Psoas muscle (tissue), 7 donors: ENCODE measurements at regions not wholly inside any gene's neighbourhood (a gene's known extent, or its start where the extent isn't known, plus 50 kb on each side); places are given as distances from the start of the nearest gene placed in this dataset.

Experiments
- ATAC-seq, 4 donors: fragments of 200-7000 bp; cut with Tn5 transposase; one replicate each; pipeline ENCODE4 v1.9.1; 2020; ENCODE audit warnings: moderate library complexity in 3 of 4, mild to moderate bottlenecking in 2 of 4
- DNase-seq, 2 donors: peaks; one replicate each; pipeline ENCODE4 v3.0.0-alpha.2; 2020
- H3K27ac ChIP-seq: fragments of 200-600 bp; one replicate; pipeline ENCODE4 v1.8.0; 2022
- H3K27me3 ChIP-seq, 3 donors: fragments of 200-600 bp in 1 of 3; one replicate each; pipeline versions ENCODE4 v1.6.1 to v1.8.0; 2013 to 2022; ENCODE audit warnings: low read length in 2 of 3, mild to moderate bottlenecking in 2 of 3, moderate library complexity in 1 of 3; ENCODE audit not compliant: insufficient read depth in 3 of 3
- H3K36me3 ChIP-seq, 2 donors: fragments of 200-600 bp in 1 of 2; one replicate each; pipeline versions ENCODE4 v1.6.1 to v1.8.0; 2013 to 2022; ENCODE audit warnings: low read depth in 1 of 2, mild to moderate bottlenecking in 1 of 2, moderate library complexity in 1 of 2; ENCODE audit not compliant: insufficient read depth in 1 of 2
- H3K4me1 ChIP-seq: fragments of 200-600 bp; one replicate; pipeline ENCODE4 v1.8.0; 2022
- H3K4me3 ChIP-seq: fragments of 200-600 bp; one replicate; pipeline ENCODE4 v1.8.0; 2022; ENCODE audit warnings: mild to moderate bottlenecking
- H3K9me3 ChIP-seq: fragments of 200-600 bp; one replicate; pipeline ENCODE4 v1.8.0; 2022
- WGBS, 3 donors: extraction: QIAGEN DNeasy Blood & Tissue Kit; methylation state at CpG; one replicate each; pipeline versions ENCODE4 v1.1.6 to v1.1.7; 2013; 5-methylcytosine and 5-hydroxymethylcytosine counted together
- intact Hi-C, 2 donors: fragments of 100-400 bp; cut with DNase I; formaldehyde crosslinking; loops; one replicate each; pipeline versions ENCODE4 v1.11.0 to v1.14.2; 2022
- TF ChIP-seq, protein P1 (sequence below): fragments of 200-600 bp; IDR thresholded peaks from one replicate; pipeline ENCODE4 v1.8.0; 2022; ENCODE audit warnings: antibody characterized with exemption
- donor health status: healthy with polysubstance abuse.
- donor health status: DM: no; HTN: no; CAD: no; lungs with moderate emphysema.
- donor health status: Bipolar disorder and iron deficiency.
- donor health status: healthy.
- donor health status: DM: yes; HTN: yes; CAD: no.
- donor health status: DM: no; HTN: no; CAD: no.
- donor health status: DM: yes; HTN: yes; CAD: no.

- H3K9me3 ChIP-seq, result no peaks in the 10 kb centered on the region
- H3K27me3 ChIP-seq, result no peaks in the 10 kb centered on the region
- H3K4me1 ChIP-seq, result no peaks in the 10 kb centered on the region
- TF ChIP-seq, protein P1, sequence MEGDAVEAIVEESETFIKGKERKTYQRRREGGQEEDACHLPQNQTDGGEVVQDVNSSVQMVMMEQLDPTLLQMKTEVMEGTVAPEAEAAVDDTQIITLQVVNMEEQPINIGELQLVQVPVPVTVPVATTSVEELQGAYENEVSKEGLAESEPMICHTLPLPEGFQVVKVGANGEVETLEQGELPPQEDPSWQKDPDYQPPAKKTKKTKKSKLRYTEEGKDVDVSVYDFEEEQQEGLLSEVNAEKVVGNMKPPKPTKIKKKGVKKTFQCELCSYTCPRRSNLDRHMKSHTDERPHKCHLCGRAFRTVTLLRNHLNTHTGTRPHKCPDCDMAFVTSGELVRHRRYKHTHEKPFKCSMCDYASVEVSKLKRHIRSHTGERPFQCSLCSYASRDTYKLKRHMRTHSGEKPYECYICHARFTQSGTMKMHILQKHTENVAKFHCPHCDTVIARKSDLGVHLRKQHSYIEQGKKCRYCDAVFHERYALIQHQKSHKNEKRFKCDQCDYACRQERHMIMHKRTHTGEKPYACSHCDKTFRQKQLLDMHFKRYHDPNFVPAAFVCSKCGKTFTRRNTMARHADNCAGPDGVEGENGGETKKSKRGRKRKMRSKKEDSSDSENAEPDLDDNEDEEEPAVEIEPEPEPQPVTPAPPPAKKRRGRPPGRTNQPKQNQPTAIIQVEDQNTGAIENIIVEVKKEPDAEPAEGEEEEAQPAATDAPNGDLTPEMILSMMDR, result no peak
- no peak for DNase-seq
- H3K27ac ChIP-seq, result no peak overlapping the region
- no peak overlapping the region for H3K4me3 ChIP-seq
- no peaks in the 10 kb centered on the region for H3K36me3 ChIP-seq
- 77 to 82% (median 78%) methylated on average over 3 of the region's 3 CpGs for WGBS, 3 donors
- ATAC-seq, result no peak
- intact Hi-C loops, result no loop called here
These were observed 150.0 kb downstream of the NFKBIZ start for GRCh38 chr3:101999177-101999779.

- intact Hi-C loops, result no loop called here
- TF ChIP-seq, protein P1, result no peak
These were observed 151.4 kb downstream of the NFKBIZ start for GRCh38 chr3:102000620-102001209.

DNA sequence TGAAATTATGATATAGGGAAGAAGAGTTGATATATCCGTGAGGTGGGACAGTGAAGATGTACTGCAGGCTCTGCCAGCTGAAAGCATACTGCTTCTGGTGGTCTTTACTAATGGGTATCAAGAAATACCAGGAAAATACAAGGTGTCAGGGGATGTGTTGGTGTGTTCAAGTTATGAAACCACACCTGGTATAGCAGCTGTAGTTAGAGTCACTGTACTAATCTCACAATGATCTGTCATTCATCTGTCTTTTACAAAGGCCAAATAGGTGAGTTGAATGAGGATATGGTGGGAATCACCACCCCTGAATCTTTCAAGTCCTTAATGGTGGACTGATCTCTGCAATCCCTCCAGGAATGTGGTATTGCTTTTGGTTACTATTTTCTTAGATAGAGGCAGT, 152.7 kb downstream of the NFKBIZ start:
- TF ChIP-seq, protein P1, result no peak
- WGBS, 3 donors, result 89 to 100% (median 98%) methylated on average over 1 of the region's 1 CpG
- intact Hi-C loops, result no loop called here

More at GRCh38 chr3:102000620-102001209, 151.4 kb downstream of the NFKBIZ start:
- no peaks in the 10 kb centered on the region for H3K36me3 ChIP-seq
- no peaks in the 10 kb centered on the region for H3K4me1 ChIP-seq
- DNase-seq (no peak), ATAC-seq (no peak)
- H3K27ac ChIP-seq, result no peak overlapping the region
- H3K9me3 ChIP-seq, result no peaks in the 10 kb centered on the region
- no peak overlapping the region for H3K4me3 ChIP-seq
- no peaks in the 10 kb centered on the region for H3K27me3 ChIP-seq
- WGBS, 3 donors, result 71 to 77% (median 74%) methylated on average over 3 of the region's 3 CpGs

GRCh38 chr3:102004561-102004960, 155.2 kb downstream of the NFKBIZ start:
- DNase-seq (no peak), ATAC-seq (no peak)
- H3K36me3 ChIP-seq, result no peaks in the 10 kb centered on the region
- H3K4me1 ChIP-seq, result no peaks in the 10 kb centered on the region
- 72 to 87% (median 81%) methylated on average over 2 of the region's 2 CpGs for WGBS, 3 donors
- H3K27ac ChIP-seq, result no peak overlapping the region
- TF ChIP-seq, protein P1, result no peak
- H3K9me3 ChIP-seq, result no peaks in the 10 kb centered on the region
- H3K27me3 ChIP-seq, result no peaks in the 10 kb centered on the region
- no peak overlapping the region for H3K4me3 ChIP-seq
- intact Hi-C loops, result no loop called here

More for the DNA sequence above, 152.7 kb downstream of the NFKBIZ start:
- ATAC-seq (no peak), DNase-seq (no peak)
- Histone ChIP-seq H3K4me1 (no peaks in the 10 kb centered on the region), H3K27me3 (no peaks in the 10 kb centered on the region), H3K36me3 (no peaks in the 10 kb centered on the region), H3K4me3 (no peak overlapping the region), H3K27ac (no peak overlapping the region), H3K9me3 (no peaks in the 10 kb centered on the region)

- H3K9me3 ChIP-seq, result no peaks in the 10 kb centered on the region
- H3K27ac ChIP-seq, result no peak overlapping the region
- DNase-seq (no peak), ATAC-seq (no peak)
- TF ChIP-seq, protein P1, result no peak
- no peaks in the 10 kb centered on the region for H3K36me3 ChIP-seq
- H3K27me3 ChIP-seq, result no peaks in the 10 kb centered on the region
- no peak overlapping the region for H3K4me3 ChIP-seq
- intact Hi-C loops, result no loop called here
- no peaks in the 10 kb centered on the region for H3K4me1 ChIP-seq
These were observed 156.2 kb downstream of the NFKBIZ start for GRCh38 chr3:102005551-102005950.
